Nephron (organoid): ENCODE measurements at regions not wholly inside any gene's neighbourhood (a gene's known extent, or its start where the extent isn't known, plus 50 kb on each side); places are given as distances from the start of the nearest gene placed in this dataset.

ENCODE experiments used
- H3K27ac Mint-ChIP-seq, 3 experiments: 2 replicates each; pipeline ENCODE4 v1.8.0; 2020; ENCODE audit warnings: mixed read lengths in 3 of 3, mild to moderate bottlenecking in 2 of 3, moderate library complexity in 1 of 3
- H3K27me3 Mint-ChIP-seq: 2 replicates; pipeline ENCODE4 v1.8.0; 2021; ENCODE audit warnings: low read depth, mild to moderate bottlenecking, moderate library complexity, mixed read lengths
- H3K36me3 Mint-ChIP-seq: 2 replicates; pipeline ENCODE4 v1.8.0; 2020; ENCODE audit warnings: low read depth, mixed read lengths
- H3K4me1 Mint-ChIP-seq: 2 replicates; pipeline ENCODE4 v1.8.0; 2020; ENCODE audit warnings: mixed read lengths
- H3K4me3 Mint-ChIP-seq, 3 experiments: 2 replicates each; pipeline ENCODE4 v1.8.0; 2020; ENCODE audit warnings: mild to moderate bottlenecking in 3 of 3, mixed read lengths in 3 of 3, moderate library complexity in 2 of 3
- H3K9me3 Mint-ChIP-seq: 2 replicates; pipeline ENCODE4 v1.8.0; 2020; ENCODE audit warnings: mixed read lengths
- CTCF ChIP-seq, 3 experiments: fragments of 200-600 bp; sonication (generic); IDR thresholded peaks; one replicate each; pipeline ENCODE4 v1.5.0; 2021; ENCODE audit warnings: antibody characterized with exemption in 3 of 3; ENCODE audit not compliant: unreplicated experiment in 3 of 3

- H3K36me3 Mint-ChIP-seq = no peaks in the 10 kb centered on the region
- no peak overlapping the region for H3K27ac Mint-ChIP-seq
- H3K4me1 Mint-ChIP-seq = no peaks in the 10 kb centered on the region
- no peak overlapping the region for H3K4me3 Mint-ChIP-seq
- H3K27me3 Mint-ChIP-seq = no peaks in the 10 kb centered on the region
- H3K9me3 Mint-ChIP-seq = peaks cover 12% of the 10 kb centered on the region
- no peak for TF ChIP-seq CTCF (IDR thresholded peaks at IDR 0.05; ENCODE audit: unreplicated experiment in 3 of 3)
These were observed 283.2 kb downstream of the MREG start for GRCh38 chr2:215729985-215730620.

GRCh38 chr2:215728504-215729065 is 284.8 kb downstream of the MREG start:
- peaks cover 9% of the 10 kb centered on the region for H3K9me3 Mint-ChIP-seq
- no peak overlapping the region for H3K27ac Mint-ChIP-seq
- no peaks in the 10 kb centered on the region for H3K4me1 Mint-ChIP-seq
- H3K4me3 Mint-ChIP-seq = no peak overlapping the region
- no peaks in the 10 kb centered on the region for H3K27me3 Mint-ChIP-seq
- no peaks in the 10 kb centered on the region for H3K36me3 Mint-ChIP-seq
- no peak for TF ChIP-seq CTCF (IDR thresholded peaks at IDR 0.05; ENCODE audit: unreplicated experiment in 3 of 3)

- H3K27ac Mint-ChIP-seq = no peak overlapping the region
- H3K27me3 Mint-ChIP-seq = no peaks in the 10 kb centered on the region
- H3K4me1 Mint-ChIP-seq = no peaks in the 10 kb centered on the region
- no peak for TF ChIP-seq CTCF (IDR thresholded peaks at IDR 0.05; ENCODE audit: unreplicated experiment in 3 of 3)
- no peak overlapping the region for H3K4me3 Mint-ChIP-seq
- no peaks in the 10 kb centered on the region for H3K36me3 Mint-ChIP-seq
- peaks cover 5% of the 10 kb centered on the region for H3K9me3 Mint-ChIP-seq
These were observed 285.5 kb downstream of the MREG start for GRCh38 chr2:215727507-215728503.

- H3K36me3 Mint-ChIP-seq = no peaks in the 10 kb centered on the region
- TF ChIP-seq CTCF (IDR thresholded peaks at IDR 0.05; ENCODE audit: unreplicated experiment in 3 of 3) = no peak
- peaks cover 2% of the 10 kb centered on the region for H3K9me3 Mint-ChIP-seq
- H3K27ac Mint-ChIP-seq = no peak overlapping the region
- H3K4me3 Mint-ChIP-seq = no peak overlapping the region
- H3K27me3 Mint-ChIP-seq = peaks cover 3% of the 10 kb centered on the region
- no peaks in the 10 kb centered on the region for H3K4me1 Mint-ChIP-seq
These were observed 287.3 kb downstream of the MREG start for GRCh38 chr2:215726070-215726469.

- Mint-ChIP-seq H3K9me3 (peaks cover 2% of the 10 kb centered on the region), H3K4me1 (peaks cover 1% of the 10 kb centered on the region), H3K27ac (no peak overlapping the region), H3K27me3 (peaks cover 3% of the 10 kb centered on the region), H3K36me3 (no peaks in the 10 kb centered on the region), H3K4me3 (no peak overlapping the region)
- no peak for TF ChIP-seq CTCF (IDR thresholded peaks at IDR 0.05; ENCODE audit: unreplicated experiment in 3 of 3)
These were observed 288.3 kb upstream of the FN1 start for GRCh38 chr2:215724146-215724545.
